ENCODE measurements at regions not wholly inside any gene's neighbourhood (a gene's known extent, or its start where the extent isn't known, plus 50 kb on each side); places are given as distances from the start of the nearest gene placed in this dataset.

DNA sequence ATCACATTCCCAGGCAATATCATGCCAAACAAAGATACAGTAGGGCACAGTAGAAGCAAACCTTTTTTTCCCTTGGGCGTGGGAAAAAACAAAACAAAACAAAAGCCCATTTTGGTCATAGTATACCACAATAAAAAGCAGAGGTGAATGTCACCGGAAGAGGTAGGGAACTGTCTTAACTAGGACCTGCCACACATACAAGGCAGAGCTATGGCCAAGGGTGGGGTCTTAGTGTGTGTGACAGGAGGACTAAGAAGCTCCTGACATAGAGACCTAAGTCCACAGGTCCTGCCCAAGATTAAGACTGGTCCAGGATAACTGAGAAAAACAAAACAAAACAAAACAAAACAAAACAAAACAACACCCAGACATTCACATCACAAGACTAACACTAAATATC is 441.2 kb upstream of the DSEL start:
- no peak overlapping the region for H3K27ac ChIP-seq
- ChIA-PET POLR2A (ENCODE audit: unreplicated experiment) (no interaction called here), CTCF (no interaction called here)
- intact Hi-C loops (cut with micrococcal nuclease; ENCODE audit: unreplicated experiment), result no loop called here
- H3F3A ChIP-seq (ENCODE audit: insufficient read depth, low read depth), result no peaks in the 10 kb centered on the region
- no TSS peak for BruUV-seq (replicated peaks)
- H2AFZ ChIP-seq, result no peak overlapping the region
- H3K4me2 ChIP-seq, result no peak overlapping the region
- H3K27me3 ChIP-seq (ENCODE audit: insufficient read depth, low read depth), result no peaks in the 10 kb centered on the region
- H3K4me3 ChIP-seq, result no peak overlapping the region
- no peaks in the 10 kb centered on the region for H4K20me1 ChIP-seq (ENCODE audit: insufficient read depth)
- no peaks in the 10 kb centered on the region for H3K79me2 ChIP-seq (ENCODE audit: low read depth)
- DNase-seq, result no peak
- no peaks in the 10 kb centered on the region for H3K9me2 ChIP-seq (ENCODE audit: insufficient read depth)
- no peaks in the 10 kb centered on the region for H3K4me1 ChIP-seq (replicated peaks; ENCODE audit: insufficient read depth)
- H3K9me3 ChIP-seq (ENCODE audit: insufficient read depth, low read depth), result no peaks in the 10 kb centered on the region
- TF ChIP-seq, protein P1, sequence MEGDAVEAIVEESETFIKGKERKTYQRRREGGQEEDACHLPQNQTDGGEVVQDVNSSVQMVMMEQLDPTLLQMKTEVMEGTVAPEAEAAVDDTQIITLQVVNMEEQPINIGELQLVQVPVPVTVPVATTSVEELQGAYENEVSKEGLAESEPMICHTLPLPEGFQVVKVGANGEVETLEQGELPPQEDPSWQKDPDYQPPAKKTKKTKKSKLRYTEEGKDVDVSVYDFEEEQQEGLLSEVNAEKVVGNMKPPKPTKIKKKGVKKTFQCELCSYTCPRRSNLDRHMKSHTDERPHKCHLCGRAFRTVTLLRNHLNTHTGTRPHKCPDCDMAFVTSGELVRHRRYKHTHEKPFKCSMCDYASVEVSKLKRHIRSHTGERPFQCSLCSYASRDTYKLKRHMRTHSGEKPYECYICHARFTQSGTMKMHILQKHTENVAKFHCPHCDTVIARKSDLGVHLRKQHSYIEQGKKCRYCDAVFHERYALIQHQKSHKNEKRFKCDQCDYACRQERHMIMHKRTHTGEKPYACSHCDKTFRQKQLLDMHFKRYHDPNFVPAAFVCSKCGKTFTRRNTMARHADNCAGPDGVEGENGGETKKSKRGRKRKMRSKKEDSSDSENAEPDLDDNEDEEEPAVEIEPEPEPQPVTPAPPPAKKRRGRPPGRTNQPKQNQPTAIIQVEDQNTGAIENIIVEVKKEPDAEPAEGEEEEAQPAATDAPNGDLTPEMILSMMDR (conservative IDR thresholded peaks at IDR 0.05), result no peak
- TF ChIP-seq EZH2 (IDR thresholded peaks at IDR 0.05; ENCODE audit: low read depth), result no peak
- no peaks in the 10 kb centered on the region for H3K36me3 ChIP-seq (ENCODE audit: low read depth)

GRCh38 chr18:67954594-67954993 is 438.1 kb upstream of the DSEL start:
- no peaks in the 10 kb centered on the region for H3K9me3 ChIP-seq (ENCODE audit: insufficient read depth, low read depth)
- POLR2A ChIA-PET (ENCODE audit: unreplicated experiment), result no interaction called here
- no peak overlapping the region for H3K27ac ChIP-seq
- no TSS peak for BruUV-seq (replicated peaks)
- CTCF ChIA-PET, result no interaction called here
- H2AFZ ChIP-seq, result no peak overlapping the region
- H3K4me1 ChIP-seq (replicated peaks; ENCODE audit: insufficient read depth), result no peaks in the 10 kb centered on the region
- H3K9me2 ChIP-seq (ENCODE audit: insufficient read depth), result no peaks in the 10 kb centered on the region
- H3K79me2 ChIP-seq (ENCODE audit: low read depth), result no peaks in the 10 kb centered on the region
- no peak for DNase-seq
- no peaks in the 10 kb centered on the region for H3K27me3 ChIP-seq (ENCODE audit: insufficient read depth, low read depth)
- no peaks in the 10 kb centered on the region for H3K36me3 ChIP-seq (ENCODE audit: low read depth)
- no peak overlapping the region for H3K4me2 ChIP-seq
- intact Hi-C loops (cut with micrococcal nuclease; ENCODE audit: unreplicated experiment), result no loop called here
- no peaks in the 10 kb centered on the region for H3F3A ChIP-seq (ENCODE audit: insufficient read depth, low read depth)
- TF ChIP-seq, protein P1 (conservative IDR thresholded peaks at IDR 0.05), result no peak
- no peaks in the 10 kb centered on the region for H4K20me1 ChIP-seq (ENCODE audit: insufficient read depth)
- no peak overlapping the region for H3K4me3 ChIP-seq

DNA sequence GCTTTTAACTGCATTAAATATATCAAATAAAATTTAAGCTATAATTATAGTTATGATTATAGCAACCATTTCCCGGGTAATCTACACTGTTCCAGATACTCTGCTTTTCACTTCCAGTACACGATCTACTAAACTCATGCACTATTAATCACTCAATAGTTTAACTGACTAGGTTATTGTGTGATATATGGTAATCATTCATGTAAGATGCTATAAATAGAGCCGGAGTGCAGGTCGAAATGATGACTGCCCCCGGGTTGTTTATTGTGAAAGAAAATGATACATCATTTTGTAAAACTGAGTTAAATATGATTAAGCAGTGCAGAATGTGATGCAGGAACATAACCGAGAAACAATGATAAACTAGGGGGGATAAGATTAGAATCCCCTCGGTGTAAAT is 434.6 kb upstream of the DSEL start:
- intact Hi-C loops (cut with micrococcal nuclease; ENCODE audit: unreplicated experiment), result no loop called here
- CTCF ChIA-PET, result no interaction called here
- Histone ChIP-seq H2AFZ (no peak overlapping the region), H3K9me2 (ENCODE audit: insufficient read depth) (no peaks in the 10 kb centered on the region), H3F3A (ENCODE audit: insufficient read depth, low read depth) (no peaks in the 10 kb centered on the region), H3K4me3 (no peak overlapping the region), H3K27me3 (ENCODE audit: insufficient read depth, low read depth) (no peaks in the 10 kb centered on the region), H3K9me3 (ENCODE audit: insufficient read depth, low read depth) (no peaks in the 10 kb centered on the region), H3K4me1 (replicated peaks; ENCODE audit: insufficient read depth) (no peaks in the 10 kb centered on the region), H4K20me1 (ENCODE audit: insufficient read depth) (no peaks in the 10 kb centered on the region), H3K79me2 (ENCODE audit: low read depth) (no peaks in the 10 kb centered on the region), H3K4me2 (no peak overlapping the region), H3K27ac (no peak overlapping the region), H3K36me3 (ENCODE audit: low read depth) (no peaks in the 10 kb centered on the region)
- no TSS peak for BruUV-seq (replicated peaks)
- TF ChIP-seq, protein P1 (conservative IDR thresholded peaks at IDR 0.05), result no peak
- TF ChIP-seq EZH2 (IDR thresholded peaks at IDR 0.05; ENCODE audit: low read depth), result no peak
- DNase-seq, result no peak
- POLR2A ChIA-PET (ENCODE audit: unreplicated experiment), result no interaction called here
